Psoas muscle (tissue), 7 donors: ENCODE measurements at regions not wholly inside any gene's neighbourhood (a gene's known extent, or its start where the extent isn't known, plus 50 kb on each side); places are given as distances from the start of the nearest gene placed in this dataset.
"Not testable (repeated sequence)": the region's sequence is repeated elsewhere in the genome, so short reads cannot be mapped to it uniquely, and the experiment has no call there.

Source experiments
- ATAC-seq, 4 donors: fragments of 200-7000 bp; cut with Tn5 transposase; one replicate each; pipeline ENCODE4 v1.9.1; 2020; ENCODE audit warnings: moderate library complexity in 3 of 4, mild to moderate bottlenecking in 2 of 4
- DNase-seq, 2 donors: peaks; one replicate each; pipeline ENCODE4 v3.0.0-alpha.2; 2020
- H3K27ac ChIP-seq: fragments of 200-600 bp; one replicate; pipeline ENCODE4 v1.8.0; 2022
- H3K27me3 ChIP-seq, 3 donors: fragments of 200-600 bp in 1 of 3; one replicate each; pipeline versions ENCODE4 v1.6.1 to v1.8.0; 2013 to 2022; ENCODE audit warnings: low read length in 2 of 3, mild to moderate bottlenecking in 2 of 3, moderate library complexity in 1 of 3; ENCODE audit not compliant: insufficient read depth in 3 of 3
- H3K36me3 ChIP-seq, 2 donors: fragments of 200-600 bp in 1 of 2; one replicate each; pipeline versions ENCODE4 v1.6.1 to v1.8.0; 2013 to 2022; ENCODE audit warnings: low read depth in 1 of 2, mild to moderate bottlenecking in 1 of 2, moderate library complexity in 1 of 2; ENCODE audit not compliant: insufficient read depth in 1 of 2
- H3K4me1 ChIP-seq: fragments of 200-600 bp; one replicate; pipeline ENCODE4 v1.8.0; 2022
- H3K4me3 ChIP-seq: fragments of 200-600 bp; one replicate; pipeline ENCODE4 v1.8.0; 2022; ENCODE audit warnings: mild to moderate bottlenecking
- H3K9me3 ChIP-seq: fragments of 200-600 bp; one replicate; pipeline ENCODE4 v1.8.0; 2022
- WGBS, 3 donors: extraction: QIAGEN DNeasy Blood & Tissue Kit; methylation state at CpG; one replicate each; pipeline versions ENCODE4 v1.1.6 to v1.1.7; 2013; 5-methylcytosine and 5-hydroxymethylcytosine counted together
- intact Hi-C, 2 donors: fragments of 100-400 bp; cut with DNase I; formaldehyde crosslinking; loops; one replicate each; pipeline versions ENCODE4 v1.11.0 to v1.14.2; 2022
- TF ChIP-seq, protein P1 (sequence below): fragments of 200-600 bp; IDR thresholded peaks from one replicate; pipeline ENCODE4 v1.8.0; 2022; ENCODE audit warnings: antibody characterized with exemption
- donor health status: healthy with polysubstance abuse.
- donor health status: DM: no; HTN: no; CAD: no; lungs with moderate emphysema.
- donor health status: Bipolar disorder and iron deficiency.
- donor health status: healthy.
- donor health status: DM: yes; HTN: yes; CAD: no.
- donor health status: DM: no; HTN: no; CAD: no.
- donor health status: DM: yes; HTN: yes; CAD: no.

DNA sequence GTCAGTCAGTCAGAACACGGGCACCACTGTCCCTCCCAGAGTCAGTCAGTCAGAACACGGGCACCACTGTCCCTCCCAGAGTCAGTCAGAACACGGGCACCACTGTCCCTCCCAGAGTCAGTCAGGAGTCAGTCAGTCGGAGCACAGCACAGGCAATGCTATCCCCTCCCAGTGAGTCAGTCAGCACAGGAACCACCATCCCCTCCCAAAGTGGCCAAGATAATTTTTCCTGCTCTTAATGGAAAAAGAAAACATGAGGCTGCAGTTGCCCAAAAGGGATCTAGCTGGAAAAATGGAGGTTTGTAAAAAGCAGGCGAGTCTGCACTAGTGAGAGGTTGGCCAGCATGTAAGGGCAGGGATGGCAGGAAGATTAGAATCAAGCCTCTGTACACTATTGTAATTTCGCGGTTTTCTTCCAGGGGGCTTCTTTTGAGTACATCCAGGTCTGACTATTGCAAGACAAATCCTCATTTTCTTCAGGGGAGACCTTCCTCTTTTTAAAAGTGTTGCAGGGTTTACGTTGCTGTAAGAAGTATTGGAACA is 213.8 kb downstream of the SIPA1L2 start:
- H3K4me3 ChIP-seq = no peak overlapping the region
- 74 to 92% (median 78%) methylated on average over 6 to 8 of the region's 8 CpGs for WGBS, 3 donors
- H3K27ac ChIP-seq = no peak overlapping the region
- TF ChIP-seq, protein P1, sequence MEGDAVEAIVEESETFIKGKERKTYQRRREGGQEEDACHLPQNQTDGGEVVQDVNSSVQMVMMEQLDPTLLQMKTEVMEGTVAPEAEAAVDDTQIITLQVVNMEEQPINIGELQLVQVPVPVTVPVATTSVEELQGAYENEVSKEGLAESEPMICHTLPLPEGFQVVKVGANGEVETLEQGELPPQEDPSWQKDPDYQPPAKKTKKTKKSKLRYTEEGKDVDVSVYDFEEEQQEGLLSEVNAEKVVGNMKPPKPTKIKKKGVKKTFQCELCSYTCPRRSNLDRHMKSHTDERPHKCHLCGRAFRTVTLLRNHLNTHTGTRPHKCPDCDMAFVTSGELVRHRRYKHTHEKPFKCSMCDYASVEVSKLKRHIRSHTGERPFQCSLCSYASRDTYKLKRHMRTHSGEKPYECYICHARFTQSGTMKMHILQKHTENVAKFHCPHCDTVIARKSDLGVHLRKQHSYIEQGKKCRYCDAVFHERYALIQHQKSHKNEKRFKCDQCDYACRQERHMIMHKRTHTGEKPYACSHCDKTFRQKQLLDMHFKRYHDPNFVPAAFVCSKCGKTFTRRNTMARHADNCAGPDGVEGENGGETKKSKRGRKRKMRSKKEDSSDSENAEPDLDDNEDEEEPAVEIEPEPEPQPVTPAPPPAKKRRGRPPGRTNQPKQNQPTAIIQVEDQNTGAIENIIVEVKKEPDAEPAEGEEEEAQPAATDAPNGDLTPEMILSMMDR = no peak
- no peak for DNase-seq
- no peaks in the 10 kb centered on the region for H3K9me3 ChIP-seq
- no peaks in the 10 kb centered on the region for H3K4me1 ChIP-seq
- ATAC-seq = no peak
- H3K36me3 ChIP-seq = peaks cover 0 to 50% of the 10 kb centered on the region in 2 donors
- no peaks in the 10 kb centered on the region for H3K27me3 ChIP-seq
- intact Hi-C loops = no loop called here

DNA sequence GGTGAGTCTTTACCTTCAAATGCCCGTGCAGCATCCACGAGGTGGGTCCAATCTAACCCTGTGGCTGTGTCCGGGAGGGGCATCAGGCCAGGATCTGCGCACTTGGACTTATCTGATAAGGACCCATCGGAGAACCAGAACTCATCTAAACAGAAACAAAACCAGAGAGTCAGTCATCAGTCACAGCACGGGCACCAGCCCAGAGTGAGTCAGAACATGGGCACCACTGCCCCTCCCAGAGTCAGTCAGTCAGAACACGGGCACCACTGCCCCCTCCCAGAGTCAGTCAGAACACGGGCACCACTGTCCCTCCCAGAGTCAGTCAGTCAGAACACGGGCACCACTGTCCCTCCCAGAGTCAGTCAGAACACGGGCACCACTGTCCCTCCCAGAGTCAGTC is 214.5 kb downstream of the SIPA1L2 start:
- H3K36me3 ChIP-seq = peaks cover 0 to 50% of the 10 kb centered on the region in 2 donors
- H3K4me1 ChIP-seq, DNase-seq, H3K4me3 ChIP-seq, H3K27me3 ChIP-seq, intact Hi-C loops, H3K27ac ChIP-seq, H3K9me3 ChIP-seq: not testable (repeated sequence)
- ATAC-seq = peak in 1 of 4 donors; percentile 9
- 83 to 90% (median 83%) methylated on average over 10 of the region's 10 CpGs for WGBS, 3 donors

DNA sequence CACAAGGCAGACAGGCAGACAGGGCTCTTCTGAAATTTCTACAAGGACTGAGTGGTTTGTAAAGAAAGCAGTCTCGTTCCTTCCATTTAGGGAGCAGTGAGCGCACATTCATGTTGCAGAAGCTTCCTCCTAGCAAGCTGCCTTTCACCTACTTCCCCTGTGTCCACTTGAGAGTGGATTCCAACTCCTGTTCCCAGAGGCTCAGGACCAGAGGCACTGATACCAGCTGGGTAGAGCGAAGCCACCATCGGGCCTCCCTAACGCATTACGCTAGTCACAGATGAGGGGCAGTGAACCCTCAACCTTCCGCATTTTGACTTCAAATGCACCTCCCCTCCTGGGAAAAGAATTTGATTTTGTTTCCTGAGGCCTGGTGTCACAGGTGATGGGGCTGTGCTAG is 215.8 kb downstream of the SIPA1L2 start:
- no peak for DNase-seq
- no peak overlapping the region for H3K27ac ChIP-seq
- 95 to 96% (median 96%) methylated on average over 7 of the region's 7 CpGs for WGBS, 3 donors
- H3K4me3 ChIP-seq = no peak overlapping the region
- peaks cover 0 to 45% of the 10 kb centered on the region in 2 donors for H3K36me3 ChIP-seq
- no peaks in the 10 kb centered on the region for H3K4me1 ChIP-seq
- no peak for ATAC-seq
- TF ChIP-seq, protein P1 = no peak
- peaks cover 17% of the 10 kb centered on the region for H3K9me3 ChIP-seq
- intact Hi-C loops = no loop called here
- no peaks in the 10 kb centered on the region for H3K27me3 ChIP-seq

DNA sequence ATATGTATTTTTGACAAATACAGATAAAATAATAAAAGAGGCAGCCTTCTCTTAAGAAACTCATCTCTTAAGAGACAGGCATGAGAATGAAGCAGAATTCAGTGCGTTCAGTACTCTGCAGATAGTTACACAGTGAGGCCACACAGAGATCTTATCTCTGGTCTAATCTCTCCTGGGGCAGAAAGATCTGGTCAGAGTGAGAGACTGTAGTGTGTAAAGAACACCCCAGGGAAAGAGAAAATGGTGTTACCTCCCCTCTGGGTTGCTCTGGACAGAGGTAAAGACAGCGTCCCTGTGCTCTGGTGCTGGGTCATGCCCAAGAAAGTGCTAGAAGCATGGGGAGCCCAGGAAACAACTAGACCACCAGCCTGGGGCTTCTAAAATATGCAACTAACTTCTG is 216.3 kb downstream of the SIPA1L2 start:
- Histone ChIP-seq H3K27me3 (no peaks in the 10 kb centered on the region), H3K4me1 (no peaks in the 10 kb centered on the region), H3K9me3 (peaks cover 17% of the 10 kb centered on the region), H3K27ac (no peak overlapping the region), H3K36me3 (peaks cover 0 to 42% of the 10 kb centered on the region in 2 donors), H3K4me3 (no peak overlapping the region)
- DNase-seq (no peak), ATAC-seq (no peak)
- TF ChIP-seq, protein P1 = no peak
- WGBS, 3 donors = 92 to 98% (median 98%) methylated on average over 2 of the region's 2 CpGs
- intact Hi-C loops = no loop called here

DNA sequence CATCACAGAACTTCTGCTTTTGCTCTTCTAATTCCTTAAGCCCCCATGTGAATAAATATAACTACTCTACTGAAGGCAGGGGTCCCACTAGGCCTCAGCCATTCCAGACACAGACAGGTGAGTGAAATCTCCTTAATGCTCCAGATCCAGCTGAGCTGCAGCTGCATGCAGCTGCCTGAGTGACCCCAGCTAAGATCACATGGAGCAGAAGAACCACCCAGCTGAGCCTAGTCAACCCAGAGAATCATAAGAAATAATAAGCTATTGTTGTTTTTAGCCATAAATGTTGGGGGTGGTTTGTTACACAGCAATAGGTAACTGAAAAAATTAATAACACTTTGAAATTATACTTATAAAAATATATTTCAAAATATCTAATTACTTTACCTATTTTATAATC is 220.3 kb downstream of the SIPA1L2 start:
- H3K36me3 ChIP-seq = peaks cover 0 to 20% of the 10 kb centered on the region in 2 donors
- intact Hi-C loops = no loop called here

More for the DNA sequence above, 220.3 kb downstream of the SIPA1L2 start:
- Histone ChIP-seq H3K4me1 (no peaks in the 10 kb centered on the region), H3K9me3 (peaks cover 17% of the 10 kb centered on the region), H3K4me3 (no peak overlapping the region), H3K27me3 (no peaks in the 10 kb centered on the region), H3K27ac (no peak overlapping the region)
- TF ChIP-seq, protein P1 = no peak
- DNase-seq (no peak), ATAC-seq (no peak)
